ENCODE measurements at regions not wholly inside any gene's neighbourhood (a gene's known extent, or its start where the extent isn't known, plus 50 kb on each side); places are given as distances from the start of the nearest gene placed in this dataset.

DNA sequence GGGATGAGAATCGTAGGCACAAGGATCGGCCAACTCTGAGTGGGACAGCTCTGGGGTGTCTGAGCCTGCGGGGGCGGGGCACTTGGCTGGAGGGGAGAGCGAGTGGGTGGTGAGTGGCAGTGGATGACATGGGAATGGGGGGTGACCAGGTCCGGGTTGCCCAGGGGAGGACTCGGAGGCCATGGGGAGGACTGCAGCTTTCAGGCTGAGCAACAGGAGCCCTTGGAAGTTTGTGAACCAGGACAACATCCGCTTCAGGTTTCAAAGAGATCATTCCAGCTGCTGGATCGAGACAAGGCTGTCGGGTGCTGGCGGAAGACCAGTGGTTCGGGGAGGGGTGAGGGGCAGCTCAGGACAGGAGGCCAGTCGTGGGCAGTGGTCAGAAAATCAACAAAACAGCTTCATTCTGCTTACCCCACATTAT lies 124.4 kb upstream of the IRF2BP2 start:
- H3K27me3 ChIP-seq = no peaks in the 10 kb centered on the region
- in situ Hi-C loops (cut with MboI; ENCODE audit: low pct_ligation_motif_present in 1 of 4, low pct_unique_long_range_greater_than_20kb in 1 of 4, low sequenced_read_pairs in 3 of 4) = loop anchor here (10.0 to 25.0 kb wide), 2 partner anchors 90 to 103 kb away; no protein-coding TSS in a partner anchor
- DNase-seq = no peak
- 90 to 100% methylated on average over 1 to 13 of the region's 13 CpGs for WGBS, 2 donors (ENCODE audit: low coverage in 1 of 2)
- intact Hi-C loops (cut with DNase I; ENCODE audit: low total_unique reads) = no loop called here
- no peaks in the 10 kb centered on the region for H3K9me3 ChIP-seq
- no peak overlapping the region for H3K27ac ChIP-seq
- no peak for TF ChIP-seq POLR2AphosphoS5 (IDR thresholded peaks at IDR 0.05)
- TF ChIP-seq, protein P1, sequence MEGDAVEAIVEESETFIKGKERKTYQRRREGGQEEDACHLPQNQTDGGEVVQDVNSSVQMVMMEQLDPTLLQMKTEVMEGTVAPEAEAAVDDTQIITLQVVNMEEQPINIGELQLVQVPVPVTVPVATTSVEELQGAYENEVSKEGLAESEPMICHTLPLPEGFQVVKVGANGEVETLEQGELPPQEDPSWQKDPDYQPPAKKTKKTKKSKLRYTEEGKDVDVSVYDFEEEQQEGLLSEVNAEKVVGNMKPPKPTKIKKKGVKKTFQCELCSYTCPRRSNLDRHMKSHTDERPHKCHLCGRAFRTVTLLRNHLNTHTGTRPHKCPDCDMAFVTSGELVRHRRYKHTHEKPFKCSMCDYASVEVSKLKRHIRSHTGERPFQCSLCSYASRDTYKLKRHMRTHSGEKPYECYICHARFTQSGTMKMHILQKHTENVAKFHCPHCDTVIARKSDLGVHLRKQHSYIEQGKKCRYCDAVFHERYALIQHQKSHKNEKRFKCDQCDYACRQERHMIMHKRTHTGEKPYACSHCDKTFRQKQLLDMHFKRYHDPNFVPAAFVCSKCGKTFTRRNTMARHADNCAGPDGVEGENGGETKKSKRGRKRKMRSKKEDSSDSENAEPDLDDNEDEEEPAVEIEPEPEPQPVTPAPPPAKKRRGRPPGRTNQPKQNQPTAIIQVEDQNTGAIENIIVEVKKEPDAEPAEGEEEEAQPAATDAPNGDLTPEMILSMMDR (IDR thresholded peaks at IDR 0.05) = no peak
- no peak for TF ChIP-seq EP300 (IDR thresholded peaks at IDR 0.05; ENCODE audit: low read depth)
- no peak for TF ChIP-seq POLR2A (IDR thresholded peaks at IDR 0.05)
- H3K4me1 ChIP-seq = peaks cover 0 to 8% (median 0%) of the 10 kb centered on the region in 4 donors
- no peaks in the 10 kb centered on the region for H3K36me3 ChIP-seq
- no peak overlapping the region for H3K4me3 ChIP-seq

DNA sequence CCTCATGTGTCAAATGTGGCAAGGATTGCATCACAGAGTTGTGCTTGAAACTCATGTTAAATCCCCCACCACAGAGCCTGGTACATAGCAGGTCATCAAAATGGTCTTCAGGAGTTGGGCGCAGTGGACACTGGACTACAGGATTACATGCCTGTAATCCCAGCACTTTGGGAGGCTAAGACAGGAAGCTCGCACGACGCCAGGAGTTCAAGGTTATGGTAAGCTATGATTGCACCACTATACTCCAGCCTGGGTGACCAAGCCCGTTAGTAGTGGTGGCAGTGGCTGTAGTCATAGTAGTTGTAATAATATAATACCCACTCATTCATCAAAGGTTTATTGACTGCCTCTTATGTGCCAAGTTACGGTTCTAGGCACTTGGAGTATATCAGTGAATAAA lies 123.4 kb upstream of the IRF2BP2 start:
- TF ChIP-seq POLR2A (IDR thresholded peaks at IDR 0.05) (no peak), EP300 (IDR thresholded peaks at IDR 0.05; ENCODE audit: low read depth) (no peak), POLR2AphosphoS5 (IDR thresholded peaks at IDR 0.05) (no peak)
- TF ChIP-seq, protein P1 (IDR thresholded peaks at IDR 0.05) = no peak
- 78 to 88% methylated on average over 1 to 6 of the region's 6 CpGs for WGBS, 2 donors (ENCODE audit: low coverage in 1 of 2)
- no peaks in the 10 kb centered on the region for H3K36me3 ChIP-seq
- peaks cover 0 to 8% (median 0%) of the 10 kb centered on the region in 4 donors for H3K4me1 ChIP-seq
- H3K27me3 ChIP-seq = no peaks in the 10 kb centered on the region
- intact Hi-C loops (cut with DNase I; ENCODE audit: low total_unique reads) (no loop called here), in situ Hi-C loops (cut with MboI; ENCODE audit: low pct_ligation_motif_present in 1 of 4, low pct_unique_long_range_greater_than_20kb in 1 of 4, low sequenced_read_pairs in 3 of 4) (loop anchor here (10.0 to 25.0 kb wide), 2 partner anchors 91 to 104 kb away; no protein-coding TSS in a partner anchor)
- no peak overlapping the region for H3K27ac ChIP-seq
- H3K4me3 ChIP-seq = no peak overlapping the region
- no peaks in the 10 kb centered on the region for H3K9me3 ChIP-seq
- no peak for DNase-seq

DNA sequence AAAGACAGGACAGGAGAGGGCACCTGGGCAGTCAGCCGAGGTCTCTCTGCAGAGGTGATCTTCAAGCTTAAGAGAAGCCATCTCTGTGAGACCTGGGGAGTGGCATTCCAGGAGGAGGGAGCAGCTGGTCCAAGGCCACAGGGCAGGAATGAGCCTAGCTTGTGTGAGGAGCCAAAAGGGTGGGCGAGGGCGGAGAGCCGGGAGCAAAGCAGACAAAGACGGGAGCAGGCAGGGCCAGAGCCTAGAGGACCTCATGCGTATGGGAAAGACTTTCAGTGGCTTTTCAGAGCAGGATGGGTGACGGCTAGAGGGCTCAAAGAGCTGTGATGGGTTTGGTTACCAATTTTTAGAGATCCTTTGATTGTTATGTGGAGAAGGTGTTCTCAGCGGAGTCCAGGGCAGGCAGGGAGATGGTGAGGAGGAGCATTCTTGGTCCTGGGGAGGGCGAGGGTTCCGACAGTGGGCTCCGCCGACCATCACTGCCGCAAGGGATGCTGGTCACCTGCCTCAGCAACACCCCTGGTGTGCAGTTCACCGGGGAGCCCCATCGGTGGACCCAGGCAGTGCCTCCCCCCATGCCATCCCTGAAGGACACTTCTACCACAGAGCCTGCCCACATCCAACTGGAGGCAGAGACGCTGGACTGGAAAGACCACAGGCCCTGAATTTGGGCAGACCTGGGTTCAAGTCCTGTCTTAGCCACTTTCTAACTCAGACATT lies 122.9 kb upstream of the IRF2BP2 start:
- Histone ChIP-seq H3K4me1 (peaks cover 0 to 8% (median under 1%) of the 10 kb centered on the region in 4 donors), H3K9me3 (no peaks in the 10 kb centered on the region), H3K4me3 (no peak overlapping the region), H3K36me3 (no peaks in the 10 kb centered on the region), H3K27me3 (no peaks in the 10 kb centered on the region), H3K27ac (no peak overlapping the region)
- intact Hi-C loops (cut with DNase I; ENCODE audit: low total_unique reads) = no loop called here
- in situ Hi-C loops (cut with MboI; ENCODE audit: low pct_ligation_motif_present in 1 of 4, low pct_unique_long_range_greater_than_20kb in 1 of 4, low sequenced_read_pairs in 3 of 4) = loop anchor here (10.0 to 25.0 kb wide), 2 partner anchors 92 to 104 kb away; no protein-coding TSS in a partner anchor
- WGBS, 2 donors (ENCODE audit: low coverage in 1 of 2) = 97 to 100% methylated on average over 1 to 16 of the region's 16 CpGs
- DNase-seq = no peak
- no peak for TF ChIP-seq POLR2A (IDR thresholded peaks at IDR 0.05)

DNA sequence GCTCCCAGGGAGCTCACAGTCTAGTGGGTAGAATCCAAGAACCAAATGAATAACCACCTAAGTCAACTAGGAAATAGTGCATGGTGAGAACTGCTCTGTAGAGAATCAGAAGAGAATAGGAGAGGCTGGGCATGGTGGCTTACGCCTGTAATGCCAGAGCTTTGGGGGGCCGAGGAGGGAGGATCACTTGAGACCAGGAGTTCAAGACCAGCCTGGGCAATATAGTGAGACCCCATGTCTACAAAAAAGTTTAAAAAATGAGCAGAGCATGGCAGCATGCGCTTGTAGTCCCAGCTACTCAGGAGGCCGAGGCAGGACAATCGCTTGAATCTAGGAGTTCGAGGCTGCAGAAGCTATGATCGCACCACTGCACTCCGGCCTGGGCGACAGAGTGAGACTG lies 122.3 kb upstream of the IRF2BP2 start:
- TF ChIP-seq POLR2A (IDR thresholded peaks at IDR 0.05) (no peak), POLR2AphosphoS5 (IDR thresholded peaks at IDR 0.05) (no peak), EP300 (IDR thresholded peaks at IDR 0.05; ENCODE audit: low read depth) (no peak)
- TF ChIP-seq, protein P1 (IDR thresholded peaks at IDR 0.05) = no peak
- in situ Hi-C loops (cut with MboI; ENCODE audit: low pct_ligation_motif_present in 1 of 4, low pct_unique_long_range_greater_than_20kb in 1 of 4, low sequenced_read_pairs in 3 of 4) (loop anchor here (10.0 to 25.0 kb wide), 2 partner anchors 93 to 105 kb away; no protein-coding TSS in a partner anchor), intact Hi-C loops (cut with DNase I; ENCODE audit: low total_unique reads) (no loop called here)
- H3K9me3 ChIP-seq = no peaks in the 10 kb centered on the region
- DNase-seq = no peak
- H3K27ac ChIP-seq = no peak overlapping the region
- H3K27me3 ChIP-seq = no peaks in the 10 kb centered on the region
- H3K4me1 ChIP-seq = peaks cover 0 to 13% (median 3%) of the 10 kb centered on the region in 4 donors
- 97% methylated on average over 8 to 9 of the region's 9 CpGs for WGBS, 2 donors (ENCODE audit: low coverage in 1 of 2)
- H3K4me3 ChIP-seq = no peak overlapping the region
- no peaks in the 10 kb centered on the region for H3K36me3 ChIP-seq

All from transverse colon (tissue), 4 donors.